Keratinocyte (primary cell): ENCODE measurements at regions not wholly inside any gene's neighbourhood (a gene's known extent, or its start where the extent isn't known, plus 50 kb on each side); places are given as distances from the start of the nearest gene placed in this dataset.

Experiments used
- EZH2 ChIP-seq: IDR thresholded peaks from one replicate; pipeline ENCODE4 v1.6.1; 2012; ENCODE audit warnings: inconsistent platforms, mild to moderate bottlenecking, low read length, moderate library complexity
- TF ChIP-seq, protein P1 (sequence below), 3 experiments: IDR thresholded peaks in 1 of 3; conservative IDR thresholded peaks in 1 of 3; optimal IDR thresholded peaks in 1 of 3; 2 replicates in 2 of 3; 3 replicates in 1 of 3; pipeline versions ENCODE3 to v1.5.1; 2011; ENCODE audit warnings: low read length in 3 of 3, mild to moderate bottlenecking in 3 of 3, moderate library complexity in 2 of 3, control low read depth in 1 of 3, inconsistent platforms in 1 of 3; ENCODE audit not compliant: insufficient read depth in 2 of 3; ENCODE audit errors: extremely low read depth in 1 of 3

DNA sequence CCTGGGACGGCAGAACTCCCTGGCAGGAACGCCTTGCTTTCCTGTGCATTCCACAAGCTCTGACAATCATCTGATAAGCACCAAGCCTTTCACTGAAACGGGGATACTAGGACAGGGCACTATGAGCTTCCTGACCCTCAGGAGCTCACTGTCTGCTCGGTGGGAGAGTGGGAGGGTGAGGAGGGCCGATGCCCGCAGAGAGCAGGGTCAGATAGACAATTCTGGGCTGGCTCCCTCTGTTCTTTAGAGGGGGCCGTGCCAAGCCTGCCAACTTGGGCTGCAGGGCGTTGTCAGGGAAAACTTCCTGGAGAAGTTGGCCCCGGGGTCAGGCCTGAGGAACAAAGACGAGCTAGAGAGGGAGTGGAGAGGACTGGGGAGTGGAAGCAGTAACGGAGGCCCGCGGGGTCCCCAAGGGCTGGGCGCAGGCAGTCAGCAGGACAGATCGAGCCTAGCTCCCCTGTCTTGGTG, 82.0 kb downstream of the CTAGE1 start:
- TF ChIP-seq, protein P1, sequence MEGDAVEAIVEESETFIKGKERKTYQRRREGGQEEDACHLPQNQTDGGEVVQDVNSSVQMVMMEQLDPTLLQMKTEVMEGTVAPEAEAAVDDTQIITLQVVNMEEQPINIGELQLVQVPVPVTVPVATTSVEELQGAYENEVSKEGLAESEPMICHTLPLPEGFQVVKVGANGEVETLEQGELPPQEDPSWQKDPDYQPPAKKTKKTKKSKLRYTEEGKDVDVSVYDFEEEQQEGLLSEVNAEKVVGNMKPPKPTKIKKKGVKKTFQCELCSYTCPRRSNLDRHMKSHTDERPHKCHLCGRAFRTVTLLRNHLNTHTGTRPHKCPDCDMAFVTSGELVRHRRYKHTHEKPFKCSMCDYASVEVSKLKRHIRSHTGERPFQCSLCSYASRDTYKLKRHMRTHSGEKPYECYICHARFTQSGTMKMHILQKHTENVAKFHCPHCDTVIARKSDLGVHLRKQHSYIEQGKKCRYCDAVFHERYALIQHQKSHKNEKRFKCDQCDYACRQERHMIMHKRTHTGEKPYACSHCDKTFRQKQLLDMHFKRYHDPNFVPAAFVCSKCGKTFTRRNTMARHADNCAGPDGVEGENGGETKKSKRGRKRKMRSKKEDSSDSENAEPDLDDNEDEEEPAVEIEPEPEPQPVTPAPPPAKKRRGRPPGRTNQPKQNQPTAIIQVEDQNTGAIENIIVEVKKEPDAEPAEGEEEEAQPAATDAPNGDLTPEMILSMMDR (optimal IDR thresholded peaks at IDR 0.05 in 1 of 3, IDR thresholded peaks at IDR 0.05 in 1 of 3, conservative IDR thresholded peaks at IDR 0.05 in 1 of 3; ENCODE audit: extremely low read depth in 1 of 3, insufficient read depth in 2 of 3, low read length in 3 of 3) = no peak
- no peak for TF ChIP-seq EZH2
